Effector memory CD4-positive, alpha-beta T cell (primary cell): ENCODE measurements at regions not wholly inside any gene's neighbourhood (a gene's known extent, or its start where the extent isn't known, plus 50 kb on each side); places are given as distances from the start of the nearest gene placed in this dataset.
A peak's percentile ranks its signal among the peaks of the same experiment; 100 is the strongest.

ENCODE experiments used
- DNase-seq, 3 donors: peaks; one replicate each; pipeline ENCODE4 v3.0.0-alpha.2; 2020
- H3K27ac ChIP-seq: 2 replicates; pipeline ENCODE4 v1.7.0; 2013; ENCODE audit warnings: mild to moderate bottlenecking, low read length, moderate library complexity; ENCODE audit not compliant: insufficient read depth, poor library complexity, severe bottlenecking
- H3K27me3 ChIP-seq: replicated peaks from 2 replicates; pipeline ENCODE4 v1.7.0; 2013; ENCODE audit warnings: mild to moderate bottlenecking, low read length; ENCODE audit not compliant: insufficient read depth, control insufficient read depth, poor library complexity, severe bottlenecking
- H3K36me3 ChIP-seq: 2 replicates; pipeline ENCODE4 v1.7.0; 2013; ENCODE audit warnings: mild to moderate bottlenecking, low read length, moderate library complexity; ENCODE audit not compliant: control insufficient read depth, insufficient read depth
- H3K4me1 ChIP-seq: 2 replicates; pipeline ENCODE4 v1.7.0; 2013; ENCODE audit warnings: low read length, mild to moderate bottlenecking; ENCODE audit not compliant: control insufficient read depth, insufficient read depth, poor library complexity, severe bottlenecking
- H3K4me3 ChIP-seq: 2 replicates; pipeline ENCODE4 v1.7.0; 2013; ENCODE audit warnings: low read length, low read depth, mild to moderate bottlenecking; ENCODE audit not compliant: insufficient read depth, poor library complexity, severe bottlenecking
- H3K9me3 ChIP-seq: 2 replicates; pipeline ENCODE4 v1.7.0; 2013; ENCODE audit warnings: mild to moderate bottlenecking, low read length, moderate library complexity; ENCODE audit not compliant: control insufficient read depth

- Histone ChIP-seq H3K27me3 (no peaks in the 10 kb centered on the region), H3K27ac (peak overlapping the region; percentile 29), H3K36me3 (no peaks in the 10 kb centered on the region), H3K4me1 (peaks cover 6% of the 10 kb centered on the region), H3K9me3 (no peaks in the 10 kb centered on the region), H3K4me3 (no peak overlapping the region)
- peak; percentile 20 to 58 (median 40) for DNase-seq
Measured at GRCh38 chr6:148146717-148147462, 195.7 kb upstream of the SASH1 start.

DNA sequence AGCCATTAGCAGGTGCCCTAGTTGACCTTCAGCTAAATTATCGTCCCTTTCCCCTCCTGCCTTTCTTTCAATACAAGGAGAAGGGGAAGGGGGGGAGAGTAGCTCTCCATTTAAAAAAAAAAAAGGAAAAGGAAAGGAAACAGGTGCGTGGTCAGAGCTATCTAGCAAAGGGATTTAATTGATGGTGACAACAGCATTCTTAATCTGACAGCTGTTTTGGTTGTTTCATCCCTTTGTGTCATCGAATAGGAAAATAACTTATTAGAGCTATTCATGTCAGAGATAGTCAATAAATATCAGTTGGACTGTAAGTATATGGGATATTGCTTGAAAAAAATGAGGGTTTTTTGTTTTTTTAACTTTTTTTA, 195.2 kb upstream of the SASH1 start:
- Histone ChIP-seq H3K36me3 (no peaks in the 10 kb centered on the region), H3K9me3 (no peaks in the 10 kb centered on the region)
- no peak for DNase-seq

DNA sequence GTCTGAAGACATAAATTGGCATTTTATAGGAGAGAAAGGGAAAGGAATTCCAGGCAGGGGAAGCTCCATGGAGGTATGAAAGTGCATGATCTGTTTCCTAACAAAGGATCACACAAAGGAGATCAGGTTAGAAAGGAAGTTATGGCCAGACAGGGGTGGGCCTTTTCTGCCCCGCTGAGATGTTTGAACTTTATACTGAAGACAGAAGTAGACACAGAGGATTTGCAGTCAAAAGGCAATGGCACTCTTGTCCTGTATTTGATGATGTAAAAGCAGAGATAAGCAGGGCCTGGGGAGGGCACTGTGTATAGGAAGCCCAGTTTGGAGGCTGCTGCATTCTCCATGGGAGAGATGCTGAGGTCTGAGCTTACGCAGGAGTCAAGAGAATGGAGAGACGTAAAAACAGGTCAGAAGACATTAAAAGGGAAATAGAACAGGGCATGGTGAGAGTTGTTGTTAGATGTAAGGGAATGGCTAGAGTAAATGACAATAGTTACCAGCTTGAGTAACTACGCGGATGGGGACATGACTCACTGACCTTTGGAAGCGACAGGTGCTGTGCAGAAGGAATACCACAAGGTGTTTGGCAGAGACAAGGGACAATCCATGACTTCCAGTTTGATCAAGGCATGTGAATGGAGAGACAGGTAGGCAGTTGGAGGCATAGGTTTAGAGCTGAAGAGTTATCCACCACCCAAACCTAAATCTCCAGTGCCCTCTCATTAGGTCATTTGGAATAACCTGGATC, 190.6 kb upstream of the SASH1 start:
- H3K4me1 ChIP-seq: no peaks in the 10 kb centered on the region
- no peak for DNase-seq
- no peaks in the 10 kb centered on the region for H3K9me3 ChIP-seq
- H3K27ac ChIP-seq: no peak overlapping the region
- H3K27me3 ChIP-seq: no peaks in the 10 kb centered on the region
- no peak overlapping the region for H3K4me3 ChIP-seq
- no peaks in the 10 kb centered on the region for H3K36me3 ChIP-seq

More for the DNA sequence above, 195.2 kb upstream of the SASH1 start:
- H3K4me3 ChIP-seq: no peak overlapping the region
- H3K27me3 ChIP-seq: no peaks in the 10 kb centered on the region
- peaks cover 6% of the 10 kb centered on the region for H3K4me1 ChIP-seq
- H3K27ac ChIP-seq: peak overlapping the region; percentile 29

DNA sequence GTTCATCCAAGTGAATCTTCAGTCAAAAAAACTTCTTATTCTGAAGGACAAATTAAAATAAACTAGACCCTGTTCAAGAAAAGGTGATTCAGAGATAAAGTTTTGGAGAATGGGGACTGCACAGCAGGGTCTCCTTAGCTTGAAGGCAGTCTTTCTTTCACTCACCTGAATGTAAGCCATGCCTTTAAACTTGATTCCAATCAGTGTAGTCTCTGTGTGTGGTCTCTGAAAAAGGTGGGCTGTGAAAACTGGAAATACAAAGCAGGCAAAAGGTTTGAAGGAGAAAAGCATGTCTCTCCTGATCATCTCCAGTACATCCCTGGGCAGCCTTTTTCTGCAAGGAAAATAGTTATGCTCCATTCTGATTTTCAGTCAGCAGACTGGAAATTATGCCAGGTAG, 188.0 kb upstream of the SASH1 start:
- no peak for DNase-seq
- Histone ChIP-seq H3K4me1 (no peaks in the 10 kb centered on the region), H3K4me3 (no peak overlapping the region), H3K27me3 (no peaks in the 10 kb centered on the region), H3K36me3 (no peaks in the 10 kb centered on the region), H3K27ac (no peak overlapping the region), H3K9me3 (no peaks in the 10 kb centered on the region)

DNA sequence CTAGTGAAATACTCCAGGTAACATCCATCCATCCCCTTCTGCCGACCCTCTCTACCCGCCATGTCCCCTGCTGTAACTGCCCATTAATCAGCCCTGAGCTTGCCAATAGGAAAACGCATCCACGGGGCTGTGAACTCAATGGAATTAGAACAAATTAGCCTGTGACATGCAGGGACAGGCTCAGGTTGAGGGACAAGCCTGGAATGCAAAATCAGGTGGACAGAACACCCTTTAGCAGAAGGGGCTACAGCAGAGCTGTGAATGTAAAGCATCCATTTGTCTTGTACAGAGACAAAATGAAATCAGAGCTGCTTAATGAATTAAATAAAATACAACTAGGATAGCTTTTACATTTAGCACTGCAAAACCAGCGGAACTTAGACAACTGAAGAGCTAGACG, 187.3 kb upstream of the SASH1 start:
- no peak for DNase-seq
- no peaks in the 10 kb centered on the region for H3K36me3 ChIP-seq
- H3K27ac ChIP-seq: no peak overlapping the region
- H3K27me3 ChIP-seq: no peaks in the 10 kb centered on the region
- H3K4me3 ChIP-seq: no peak overlapping the region
- H3K4me1 ChIP-seq: no peaks in the 10 kb centered on the region
- no peaks in the 10 kb centered on the region for H3K9me3 ChIP-seq

DNA sequence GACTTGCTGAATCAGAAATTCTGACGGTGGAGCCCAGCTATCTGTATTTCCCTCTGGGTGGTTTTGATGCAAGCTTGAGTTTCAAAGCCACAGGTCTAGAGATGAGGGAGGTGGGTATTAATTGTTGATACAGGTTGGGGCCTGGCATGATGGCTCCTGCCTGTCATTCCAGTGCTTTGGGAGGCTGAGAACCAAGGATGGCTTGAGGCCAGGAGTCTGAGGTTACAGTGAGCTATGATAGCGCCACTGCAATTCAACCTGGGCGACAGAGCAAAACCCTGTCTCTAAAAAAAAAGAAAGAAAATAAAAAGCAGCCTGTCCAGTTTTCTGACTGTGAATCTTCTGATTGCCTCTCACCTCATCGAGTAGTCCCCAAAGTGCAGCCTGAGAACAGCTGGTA, 184.8 kb upstream of the SASH1 start:
- no peak overlapping the region for H3K27ac ChIP-seq
- no peaks in the 10 kb centered on the region for H3K36me3 ChIP-seq
- H3K9me3 ChIP-seq: no peaks in the 10 kb centered on the region
- no peaks in the 10 kb centered on the region for H3K27me3 ChIP-seq
- DNase-seq: no peak
- H3K4me1 ChIP-seq: no peaks in the 10 kb centered on the region
- no peak overlapping the region for H3K4me3 ChIP-seq

DNA sequence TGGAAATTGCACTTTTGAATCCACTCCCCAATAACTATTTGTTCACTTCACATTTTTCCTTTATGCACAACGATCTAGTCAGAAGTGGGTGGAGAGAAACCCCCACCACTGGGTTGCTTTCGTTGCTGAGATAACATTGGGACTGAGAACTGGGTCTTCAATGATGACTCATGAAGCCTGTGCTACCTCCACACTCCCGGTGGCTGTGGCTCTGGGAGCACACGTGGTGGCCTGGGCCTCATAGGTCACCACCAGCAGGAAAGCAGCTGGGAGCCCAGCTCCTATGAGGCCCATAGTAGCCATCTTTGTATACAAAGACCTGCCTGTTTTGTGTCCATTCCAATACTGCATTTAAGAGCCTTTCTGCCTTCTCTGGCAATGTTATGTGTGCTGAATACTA, 178.0 kb upstream of the SASH1 start:
- DNase-seq: no peak
- Histone ChIP-seq H3K9me3 (no peaks in the 10 kb centered on the region), H3K27ac (no peak overlapping the region), H3K4me3 (no peak overlapping the region), H3K4me1 (no peaks in the 10 kb centered on the region), H3K36me3 (no peaks in the 10 kb centered on the region), H3K27me3 (no peaks in the 10 kb centered on the region)

DNA sequence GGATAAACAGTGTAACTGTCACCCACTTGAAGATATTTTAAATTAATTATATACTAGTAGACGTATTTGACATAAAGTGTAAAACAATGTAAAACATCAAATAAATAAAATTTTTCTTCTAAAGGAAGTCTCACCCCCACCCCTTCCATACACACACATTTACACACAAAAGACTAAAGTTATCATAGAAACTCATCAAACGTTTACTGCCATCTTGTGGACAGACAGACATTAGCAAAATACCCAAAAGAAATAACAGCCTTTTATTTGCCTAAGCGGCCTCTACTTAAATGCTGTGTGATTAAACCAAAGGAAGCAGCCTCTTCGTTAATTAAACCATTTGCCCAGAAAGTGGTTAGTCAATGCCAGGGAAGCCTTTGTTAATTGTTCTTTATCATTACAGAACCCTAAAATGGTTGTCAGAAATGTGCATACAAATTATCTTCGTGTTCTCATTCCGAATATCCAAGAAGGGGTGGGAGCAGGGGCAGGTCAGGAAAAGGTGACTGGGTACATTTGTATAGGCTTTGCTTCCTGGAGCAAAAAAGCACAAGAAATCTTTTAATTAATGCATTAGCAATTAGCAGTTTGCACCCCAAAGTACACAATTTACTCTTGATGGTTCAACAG, 176.2 kb upstream of the SASH1 start:
- no peak overlapping the region for H3K4me3 ChIP-seq
- no peaks in the 10 kb centered on the region for H3K9me3 ChIP-seq
- DNase-seq: no peak
- H3K36me3 ChIP-seq: no peaks in the 10 kb centered on the region
- H3K27ac ChIP-seq: no peak overlapping the region
- no peaks in the 10 kb centered on the region for H3K4me1 ChIP-seq
- no peaks in the 10 kb centered on the region for H3K27me3 ChIP-seq

- H3K4me3 ChIP-seq: no peak overlapping the region
- no peaks in the 10 kb centered on the region for H3K27me3 ChIP-seq
- no peaks in the 10 kb centered on the region for H3K9me3 ChIP-seq
- DNase-seq: no peak
- H3K27ac ChIP-seq: no peak overlapping the region
- H3K36me3 ChIP-seq: no peaks in the 10 kb centered on the region
- H3K4me1 ChIP-seq: no peaks in the 10 kb centered on the region
Measured at GRCh38 chr6:148169706-148170105, 172.9 kb upstream of the SASH1 start.

DNA sequence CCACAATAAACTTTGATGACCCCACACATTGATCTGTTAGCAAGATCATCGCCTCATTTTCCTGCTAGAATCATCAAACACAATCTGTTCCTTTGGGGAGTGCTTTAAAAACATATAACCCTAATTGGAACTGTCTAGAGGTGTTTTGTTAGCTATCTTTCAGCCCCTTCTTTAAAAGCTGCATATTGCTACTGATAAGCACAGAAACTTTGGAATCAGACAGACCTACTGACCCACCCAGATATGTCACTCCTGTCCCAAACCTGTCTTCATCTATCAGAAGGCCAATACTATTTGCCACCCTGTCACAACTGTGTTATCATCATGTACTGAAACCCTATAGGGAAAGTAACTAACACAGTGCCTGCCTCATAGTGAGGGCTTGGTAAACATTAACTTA, 172.4 kb upstream of the SASH1 start:
- DNase-seq: no peak
- no peak overlapping the region for H3K4me3 ChIP-seq
- H3K27me3 ChIP-seq: no peaks in the 10 kb centered on the region
- H3K9me3 ChIP-seq: no peaks in the 10 kb centered on the region
- H3K36me3 ChIP-seq: no peaks in the 10 kb centered on the region
- H3K27ac ChIP-seq: no peak overlapping the region
- no peaks in the 10 kb centered on the region for H3K4me1 ChIP-seq
